AG08396 (cell line): ENCODE measurements at regions not wholly inside any gene's neighbourhood (a gene's known extent, or its start where the extent isn't known, plus 50 kb on each side); places are given as distances from the start of the nearest gene placed in this dataset.

Experiments used
- DNase-seq: peaks from one replicate; pipeline ENCODE4 v3.0.0; 2012; ENCODE audit warnings: low spot score, mixed read lengths

DNA sequence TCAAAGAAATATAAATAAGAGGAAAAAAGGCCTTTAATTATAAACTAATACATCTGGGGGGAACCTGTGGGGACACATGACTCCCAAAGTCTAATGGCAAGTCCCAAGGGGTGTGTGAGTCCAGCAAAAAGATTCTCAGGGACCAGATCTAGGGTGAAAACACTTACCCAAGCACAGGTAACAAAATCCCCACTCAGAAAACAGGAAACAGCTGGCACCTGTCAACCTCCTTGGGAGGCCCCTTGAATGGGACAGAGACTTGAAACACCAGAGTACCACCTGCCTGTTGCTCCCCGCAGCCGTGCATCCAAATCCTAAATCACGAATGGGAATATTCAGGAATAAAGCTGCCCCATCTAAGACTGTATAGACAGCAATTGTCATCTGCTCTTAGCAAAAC is 461.2 kb upstream of the CDH5 start:
- DNase-seq = no peak

DNA sequence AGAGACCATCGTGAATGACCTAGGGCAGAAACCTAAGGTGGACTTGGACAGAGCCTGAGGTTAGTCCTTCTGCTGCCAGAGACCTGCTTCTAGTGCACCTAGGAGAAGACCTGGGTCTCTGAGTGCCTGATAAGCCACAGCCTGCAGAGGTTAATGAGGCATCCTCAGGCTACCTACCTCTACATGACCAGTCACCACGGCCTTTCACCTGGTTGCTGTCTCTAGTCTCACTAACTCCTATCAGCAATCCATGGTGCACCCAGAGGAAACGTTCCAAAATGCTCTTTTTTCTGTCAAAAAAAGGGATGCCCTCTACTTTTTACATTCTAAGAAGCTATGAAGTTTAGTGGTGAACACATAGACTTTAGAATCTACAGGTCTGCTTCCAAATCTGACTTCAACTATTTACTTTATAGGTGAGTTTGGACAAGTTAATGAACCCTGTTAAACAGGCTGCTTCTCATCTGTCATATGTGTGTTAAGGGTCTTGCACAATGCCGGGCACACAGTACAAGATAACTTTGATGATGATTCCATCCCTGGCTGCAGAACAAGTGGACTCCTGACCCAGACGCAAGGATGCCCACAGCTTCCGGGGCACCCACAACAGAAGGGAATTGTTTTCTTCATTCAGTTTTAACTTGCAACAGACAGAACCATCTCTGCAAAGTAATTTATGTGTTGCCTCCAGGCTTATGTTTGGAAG is 469.9 kb upstream of the CDH5 start:
- no peak for DNase-seq

DNA sequence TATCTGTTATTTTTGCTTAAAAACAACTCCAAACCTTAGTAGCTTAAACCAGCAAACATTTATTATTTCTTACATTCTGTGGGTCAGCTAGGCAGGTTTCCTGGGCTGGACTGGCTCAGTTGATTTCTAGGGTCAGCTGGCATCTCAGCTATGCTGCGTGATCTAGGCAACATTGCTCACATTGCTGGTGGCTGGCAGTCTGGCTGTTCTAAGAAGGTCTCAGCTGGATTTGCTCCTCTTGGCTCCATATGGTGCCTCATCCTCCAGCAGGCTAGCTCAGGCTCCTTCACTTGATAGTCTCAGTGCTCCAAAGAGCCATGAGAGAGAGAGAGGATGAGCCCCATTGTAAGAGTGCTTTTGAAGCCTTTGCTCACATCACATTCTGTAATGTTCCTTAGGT is 470.6 kb upstream of the CDH5 start:
- DNase-seq = no peak

DNA sequence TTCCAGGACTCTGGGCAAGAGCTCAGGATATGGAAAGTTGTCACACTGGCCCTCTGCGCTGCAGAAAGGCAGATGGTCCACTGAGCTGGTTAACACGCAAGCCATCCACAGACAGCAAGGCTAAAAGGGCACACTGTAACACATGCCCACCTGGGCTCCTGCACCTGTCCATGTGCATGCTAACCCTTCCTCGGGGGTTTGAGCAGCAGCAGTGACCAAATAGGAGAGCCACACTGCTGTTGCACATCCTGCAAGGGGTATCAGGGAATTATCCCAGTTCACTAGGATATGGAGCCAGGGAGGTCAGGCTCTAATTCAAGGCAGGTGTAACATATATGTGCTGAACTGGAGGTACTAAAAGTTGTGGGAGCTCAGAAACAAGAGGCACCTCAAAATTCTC is 471.0 kb upstream of the CDH5 start:
- DNase-seq = no peak

DNA sequence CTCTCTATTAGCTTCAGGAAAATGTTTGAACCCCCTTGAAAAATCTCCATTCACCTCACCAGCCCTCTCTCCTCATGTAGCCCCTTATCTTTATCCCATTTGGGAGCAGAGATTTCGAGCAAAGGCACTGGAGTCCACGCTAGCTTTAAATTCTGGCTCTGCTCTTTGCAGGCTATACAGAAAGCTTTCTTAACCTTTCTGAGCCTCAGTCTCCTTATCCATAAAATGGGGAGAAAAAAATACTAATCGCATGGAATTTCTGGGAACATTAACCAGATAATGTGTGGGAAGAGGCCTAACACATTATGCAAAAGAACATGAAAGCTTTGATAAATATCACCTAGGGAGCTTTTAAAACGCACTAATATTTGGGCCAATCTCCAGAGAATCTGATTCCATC is 476.3 kb upstream of the CDH5 start:
- no peak for DNase-seq

DNA sequence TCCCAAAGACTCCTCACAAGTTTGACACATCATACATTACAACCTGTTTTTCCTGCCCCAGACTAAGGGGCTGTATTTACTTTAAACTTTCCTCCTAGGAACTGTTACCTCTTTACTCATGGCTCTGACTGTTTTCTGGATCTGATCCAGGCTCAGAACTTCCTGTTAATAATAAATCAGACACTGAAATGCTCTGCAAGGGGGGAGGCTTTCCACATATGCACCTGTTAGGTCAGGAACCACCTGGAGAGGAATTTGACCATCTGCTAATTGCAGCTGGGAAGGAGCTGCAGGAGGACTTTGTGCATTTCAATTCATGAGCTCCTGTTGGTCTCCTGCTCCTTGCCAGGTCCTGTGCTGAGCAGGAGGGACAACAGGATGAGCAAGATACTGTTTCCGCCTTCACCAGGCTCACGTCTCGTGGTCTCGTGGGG is 476.9 kb upstream of the CDH5 start:
- no peak for DNase-seq

DNA sequence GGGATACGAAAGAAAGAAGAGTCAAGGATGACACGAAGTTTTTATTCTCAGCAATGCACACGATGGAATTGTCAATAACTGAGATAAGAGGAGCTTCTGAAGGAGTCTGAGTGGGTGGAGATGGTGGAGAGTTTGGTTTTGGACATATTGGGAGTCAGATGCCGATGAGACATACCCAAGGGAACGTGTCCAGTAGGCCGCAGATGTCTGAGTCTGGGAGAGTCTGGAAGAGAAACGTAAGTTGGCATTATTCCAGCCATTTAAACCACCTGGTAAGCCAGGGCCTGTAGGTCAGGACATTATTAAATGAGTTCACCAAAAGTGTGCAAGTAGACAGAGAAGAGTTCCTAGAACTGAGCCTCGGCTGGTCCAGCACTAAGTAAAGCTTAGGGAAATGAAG is 478.3 kb upstream of the CDH5 start:
- no peak for DNase-seq

DNA sequence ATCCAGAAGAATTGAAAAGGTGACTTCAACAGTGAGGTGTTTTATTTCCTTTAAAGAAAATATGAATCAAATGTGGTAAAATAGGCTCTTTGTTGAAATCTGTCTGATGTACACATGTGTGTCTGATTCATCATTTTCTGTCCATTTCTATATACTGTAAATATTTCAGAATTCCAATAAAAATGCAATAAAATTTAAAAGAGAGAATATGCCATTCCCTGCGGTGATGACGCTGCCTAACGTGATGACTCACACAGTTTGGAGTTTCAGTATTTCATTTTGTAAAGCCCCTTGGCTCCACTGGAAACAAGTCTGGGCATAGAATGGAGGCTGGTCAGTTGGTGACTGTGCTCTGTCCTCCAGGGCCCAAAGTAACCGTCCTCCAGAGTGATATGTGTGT is 482.5 kb upstream of the CDH5 start:
- DNase-seq = no peak

DNA sequence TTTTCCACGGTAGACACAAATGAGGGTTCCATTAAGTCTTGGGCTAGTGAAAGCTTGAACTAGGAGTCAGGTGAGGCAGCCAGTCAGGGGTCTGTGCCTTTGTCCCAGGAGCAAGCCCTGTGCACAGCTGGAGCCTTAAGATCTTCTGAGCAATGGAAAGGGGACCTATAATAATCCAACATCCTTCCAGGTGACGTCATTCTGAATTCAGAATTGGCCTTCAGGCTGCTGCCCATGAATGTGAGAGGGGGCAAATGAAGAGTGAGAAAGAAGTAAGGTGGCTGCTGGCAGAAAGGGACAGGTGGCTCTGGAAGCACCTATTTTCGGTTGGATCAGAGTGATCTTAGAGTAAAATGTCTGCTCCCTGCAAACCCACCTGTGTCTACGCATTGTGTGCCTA is 488.1 kb upstream of the CDH5 start:
- no peak for DNase-seq

DNA sequence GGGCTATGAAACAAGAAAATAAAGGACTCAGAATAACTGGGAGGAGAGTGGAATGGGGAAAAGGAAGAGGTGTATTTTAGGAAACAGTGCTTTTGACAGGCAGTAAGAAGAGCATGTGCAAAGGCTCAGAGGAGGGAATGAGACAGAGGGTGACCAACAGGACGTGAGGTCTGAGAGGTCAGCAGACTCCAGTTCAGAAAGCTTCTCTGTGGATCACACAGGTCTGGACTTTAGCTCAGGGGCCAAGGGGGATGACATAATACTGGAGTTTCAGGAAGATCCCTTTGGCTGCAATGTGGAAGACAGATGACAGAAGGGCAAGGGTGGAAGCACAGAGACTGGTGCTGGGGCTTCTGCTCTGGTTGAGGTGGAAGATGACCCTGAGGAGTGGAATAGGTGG is 489.9 kb upstream of the CDH5 start:
- no peak for DNase-seq

DNA sequence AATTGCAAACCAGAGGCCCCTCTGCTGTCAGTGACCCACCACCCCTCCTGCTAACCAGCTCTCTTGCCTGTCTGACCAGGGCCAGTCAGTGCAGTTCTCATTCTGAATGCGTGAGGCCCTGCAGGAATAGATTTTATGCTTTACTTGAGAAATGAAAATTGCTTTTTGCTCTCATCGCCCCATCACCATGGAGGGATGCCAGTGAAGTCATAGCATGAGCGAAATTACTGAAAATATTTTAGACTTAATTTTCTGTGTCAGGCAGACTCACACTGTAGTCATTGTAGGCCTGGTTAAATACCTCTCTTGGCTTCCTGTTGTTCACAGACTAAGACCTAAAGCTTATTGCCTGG is 490.5 kb upstream of the CDH5 start:
- DNase-seq = peak; percentile 16

DNA sequence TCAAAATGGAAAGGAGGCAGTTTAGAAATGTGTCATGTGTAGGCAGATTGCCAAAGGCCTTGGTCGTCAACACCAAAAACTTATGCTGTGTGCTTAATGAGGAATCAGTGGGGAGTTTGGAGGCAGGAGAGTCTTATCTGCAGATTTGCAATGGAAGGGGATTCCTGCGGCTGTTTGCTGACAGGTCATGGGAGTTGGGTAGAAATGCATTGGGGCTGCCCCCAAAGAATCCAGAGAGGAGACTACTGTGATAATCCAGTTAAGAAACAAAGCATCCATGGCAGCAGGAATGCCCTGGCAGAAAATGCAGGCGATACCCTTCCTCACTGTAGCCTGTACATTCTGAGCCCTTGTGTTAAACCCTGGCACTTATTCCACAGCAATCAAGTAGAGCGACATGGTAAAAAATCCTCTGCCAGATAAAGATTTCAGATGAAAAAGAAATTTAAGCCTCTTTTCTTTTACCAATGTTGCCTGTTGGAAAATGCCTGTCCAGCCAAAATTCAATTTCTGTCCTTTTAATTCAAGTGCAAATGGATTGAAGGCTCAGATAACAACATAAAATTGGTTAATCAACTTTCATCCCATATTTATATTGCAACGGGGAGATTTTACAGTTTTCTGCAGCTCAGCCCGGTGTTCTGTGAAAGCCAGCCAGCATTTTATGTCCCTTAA is 491.0 kb upstream of the CDH5 start:
- no peak for DNase-seq

DNA sequence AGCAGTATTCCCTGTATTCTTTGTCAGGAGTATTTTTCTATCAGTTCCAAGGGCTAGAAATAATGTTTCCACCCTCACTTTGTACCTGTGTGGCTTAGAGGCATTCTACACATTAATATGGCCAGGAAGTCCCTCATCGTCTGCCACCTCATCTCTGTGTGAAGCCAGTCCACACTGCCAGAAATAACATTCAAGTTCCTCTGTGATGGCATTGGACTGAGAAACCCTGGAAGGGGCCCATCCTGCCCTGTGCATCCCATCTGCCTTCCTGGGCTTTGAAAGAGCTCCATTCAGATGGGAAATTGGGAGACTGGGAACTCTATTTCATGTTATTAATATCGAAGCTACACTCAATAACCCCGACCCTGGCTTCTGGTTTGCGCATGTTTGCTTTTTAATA is 497.2 kb upstream of the CDH5 start:
- DNase-seq = no peak

DNA sequence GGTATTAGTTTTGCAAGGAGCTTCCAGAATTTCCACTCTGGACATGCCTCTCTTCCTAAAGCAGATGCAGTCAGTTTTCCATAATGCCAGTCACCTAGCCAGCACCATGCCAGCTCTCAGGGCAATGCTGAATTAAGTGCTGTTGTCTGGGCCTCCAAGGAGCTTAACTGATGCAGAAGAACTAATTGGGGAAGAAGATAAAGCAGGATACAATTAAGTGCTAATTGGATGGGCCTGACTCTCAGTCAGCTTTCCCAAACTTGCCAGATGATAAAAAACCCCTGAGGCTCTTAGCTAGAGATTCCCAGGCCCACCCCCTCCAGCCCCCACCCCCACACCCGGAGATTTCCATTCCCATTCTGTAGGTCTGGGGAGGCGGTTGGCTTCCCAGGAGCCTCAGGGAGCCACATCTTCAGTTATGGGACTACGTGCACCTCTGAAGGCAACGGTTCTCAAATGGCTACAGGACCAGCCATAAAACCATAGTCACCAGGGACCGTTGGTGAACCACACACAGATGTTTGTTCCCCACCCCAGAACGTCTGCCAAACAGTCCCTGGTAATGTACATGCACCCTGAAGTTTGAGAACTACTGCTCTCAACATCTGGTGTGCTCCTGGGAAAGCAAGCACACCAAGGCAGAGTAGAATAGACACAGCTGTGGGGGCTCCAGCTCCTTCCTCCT is 499.1 kb upstream of the CDH5 start:
- DNase-seq = no peak

DNA sequence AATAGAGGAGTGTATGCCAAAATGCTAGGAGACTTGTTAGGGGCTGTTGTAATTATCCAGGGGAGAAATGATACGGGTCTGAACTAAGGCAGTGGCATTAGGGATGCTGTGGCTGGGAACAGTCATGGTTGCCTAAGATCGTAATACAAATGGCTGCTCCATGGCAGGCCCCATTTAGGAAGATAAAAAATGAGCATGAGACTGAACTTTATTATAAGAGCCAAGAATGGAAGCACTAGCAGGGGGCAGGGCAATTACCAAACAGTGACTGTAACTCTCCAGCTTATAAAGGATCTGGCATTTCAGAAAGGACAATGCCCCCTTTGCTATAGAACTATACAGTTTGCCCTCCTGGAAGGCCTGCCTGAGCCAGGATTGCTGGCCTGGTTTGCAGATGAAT is 503.3 kb upstream of the CDH5 start:
- DNase-seq = no peak

DNA sequence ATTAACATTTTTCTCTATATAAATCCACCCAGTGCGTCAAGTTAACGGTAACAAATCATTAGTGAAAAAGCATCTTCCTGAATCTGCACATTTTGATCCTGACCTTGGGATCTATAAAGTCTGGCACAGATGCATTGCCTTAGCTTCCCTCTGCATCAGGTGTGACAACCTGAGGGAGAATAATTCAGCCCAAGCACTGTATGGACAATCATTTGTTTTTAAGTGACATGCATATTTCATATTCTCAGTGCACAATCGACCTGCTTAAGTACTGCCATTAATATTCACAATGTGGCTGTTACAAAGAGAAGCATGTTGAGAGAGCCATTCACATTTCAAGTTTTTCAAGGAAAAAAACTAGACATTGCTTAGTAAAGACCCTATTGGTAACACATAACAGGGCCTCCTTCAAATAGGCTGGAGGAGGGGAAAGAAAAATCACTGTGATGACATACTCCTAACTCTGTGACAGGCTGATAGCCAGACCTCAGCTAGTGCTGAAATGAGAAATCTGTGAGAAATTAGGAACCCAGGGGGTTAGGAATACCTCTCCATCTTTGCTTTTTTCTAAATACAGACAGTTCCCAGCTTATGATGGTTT is 505.3 kb upstream of the CDH5 start:
- no peak for DNase-seq

DNA sequence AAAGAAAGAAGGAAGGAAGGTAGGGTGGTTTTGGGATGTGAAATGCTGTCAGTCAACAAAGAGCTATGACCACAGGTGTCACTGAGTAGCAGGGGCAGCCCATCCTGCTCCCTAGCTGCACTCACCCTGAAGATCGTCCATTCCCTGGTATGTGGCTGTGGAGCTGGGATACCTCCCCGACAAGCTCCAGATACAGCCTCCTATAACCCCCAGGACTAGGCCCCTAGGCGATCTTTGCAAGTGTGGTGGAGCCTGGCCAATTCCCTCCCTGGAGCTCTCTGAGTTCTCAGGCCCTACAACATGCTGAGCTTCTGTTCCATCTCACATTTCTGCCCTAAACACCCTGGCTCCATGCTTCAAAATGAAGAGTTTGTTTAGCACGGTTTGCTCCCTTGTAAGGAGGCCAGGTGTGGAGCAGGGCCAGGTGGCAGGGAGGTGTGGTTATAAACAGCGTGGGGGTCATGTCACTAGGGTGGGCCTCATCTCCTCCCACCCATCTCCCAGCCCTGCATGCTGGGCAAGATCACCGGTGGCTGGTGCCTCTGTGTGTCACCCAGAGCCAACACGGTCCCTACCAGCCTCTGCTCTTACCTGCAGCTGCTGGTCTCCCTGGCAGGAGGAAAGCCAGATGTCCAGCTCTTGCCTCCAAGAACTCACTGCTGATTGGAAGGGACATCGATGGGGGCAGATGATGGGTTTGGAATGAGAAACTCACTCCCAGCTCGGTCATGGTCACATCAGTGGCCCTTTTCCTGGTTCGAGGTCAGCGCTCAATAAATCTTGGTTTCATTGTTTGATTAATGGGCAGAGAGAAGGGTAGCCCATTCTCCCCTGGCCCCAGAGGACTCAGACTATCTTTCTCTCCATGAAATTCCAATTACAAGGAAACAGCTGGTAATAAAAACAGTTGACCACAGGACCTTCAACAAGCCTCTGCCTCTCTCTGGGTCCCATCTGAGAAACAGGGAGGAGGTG is 511.0 kb upstream of the CDH5 start:
- DNase-seq = no peak

DNA sequence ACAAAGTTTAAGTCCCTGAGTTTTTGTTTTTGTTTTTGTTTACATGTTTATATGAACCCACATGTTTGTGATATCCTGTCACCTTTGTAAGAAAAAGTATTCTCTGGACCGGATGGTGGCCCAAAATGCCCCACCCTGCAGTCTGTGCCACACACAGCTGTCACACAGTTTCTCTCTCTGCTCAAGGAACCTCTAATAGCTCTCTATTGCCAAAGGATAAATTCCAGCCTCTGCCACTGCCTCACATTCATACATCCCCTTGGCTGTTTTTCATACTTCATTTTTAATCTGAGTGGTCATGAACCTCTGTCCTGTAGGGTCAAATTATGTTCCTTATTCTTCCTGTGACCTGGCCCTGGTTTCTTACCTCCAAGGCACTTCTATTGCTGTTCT is 520.3 kb upstream of the CDH5 start:
- no peak for DNase-seq

DNA sequence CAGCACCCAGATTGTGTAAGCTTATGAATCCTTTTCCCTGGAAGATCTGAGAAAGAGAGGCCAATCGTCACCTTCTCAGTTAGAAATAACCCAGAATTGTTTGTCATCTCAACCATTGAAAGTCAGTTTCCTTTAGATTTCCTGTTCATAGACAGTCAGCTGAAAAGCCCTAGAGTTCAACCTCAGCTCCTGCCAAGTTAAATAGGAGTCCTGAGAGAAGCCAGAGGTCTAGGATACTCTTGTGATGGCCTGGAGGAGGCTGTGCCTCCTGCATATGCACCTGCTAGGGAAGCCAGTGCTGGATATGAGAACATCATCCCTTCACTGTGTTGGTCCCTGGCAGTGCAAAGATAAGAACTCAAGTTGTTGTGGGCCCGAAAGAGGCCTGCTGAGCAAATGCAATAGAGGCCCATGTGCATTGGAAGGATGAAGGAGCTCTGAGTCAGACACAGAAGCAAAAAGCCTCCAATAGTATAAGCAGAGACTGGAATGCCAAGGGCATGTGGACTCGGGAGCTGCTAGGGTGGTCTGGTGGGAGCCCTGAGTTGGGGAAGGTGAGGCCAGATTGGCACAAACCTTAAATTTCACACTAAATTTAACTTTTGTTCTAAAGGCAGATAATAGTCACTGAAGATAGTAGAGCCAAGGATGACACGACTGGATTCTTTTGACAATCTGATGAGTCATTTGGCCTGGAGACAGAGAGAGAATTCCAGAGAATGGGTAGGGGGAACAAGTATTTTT is 520.9 kb upstream of the CDH5 start:
- DNase-seq = no peak

DNA sequence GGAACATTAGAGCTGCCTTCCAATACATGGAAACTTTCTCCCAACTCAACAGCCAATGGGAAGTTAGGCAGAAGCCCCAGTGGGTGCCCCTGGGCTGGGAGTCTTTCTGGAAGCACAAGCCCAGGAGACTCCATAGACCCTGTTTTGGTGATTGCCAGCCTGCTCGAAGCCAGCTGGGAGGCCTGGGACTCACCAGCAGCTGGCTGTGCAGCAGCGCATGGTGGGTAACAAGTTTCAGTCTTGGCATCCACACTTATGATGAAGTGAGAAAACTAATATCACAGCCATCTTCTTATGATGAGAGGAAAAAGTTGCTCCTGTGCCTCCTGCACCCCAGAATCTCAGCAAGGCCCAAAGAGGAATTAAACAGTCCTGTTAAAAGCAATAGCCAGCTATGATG is 522.5 kb upstream of the CDH5 start:
- no peak for DNase-seq

DNA sequence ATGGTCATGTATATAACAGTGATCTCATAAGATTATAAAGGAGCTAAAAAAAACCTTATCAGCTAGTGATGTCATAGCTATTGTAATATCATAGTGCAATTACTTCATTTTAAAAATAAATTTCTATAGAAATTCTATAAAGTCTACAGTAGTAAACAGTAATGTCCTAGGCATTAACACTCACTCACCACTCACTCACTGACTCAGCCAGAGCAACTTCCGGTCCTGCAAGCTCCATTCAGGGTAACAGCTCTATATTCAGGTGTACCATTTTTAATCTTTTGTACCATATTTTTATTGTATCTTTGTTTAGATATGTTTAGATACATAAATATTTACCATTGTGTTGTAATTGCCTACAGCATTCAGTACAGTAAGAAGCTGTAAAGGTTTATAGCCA is 524.4 kb upstream of the CDH5 start:
- no peak for DNase-seq
